Esophagus squamous epithelium (tissue), 5 donors: ENCODE measurements at regions not wholly inside any gene's neighbourhood (a gene's known extent, or its start where the extent isn't known, plus 50 kb on each side); places are given as distances from the start of the nearest gene placed in this dataset.
"Not testable (repeated sequence)": the region's sequence is repeated elsewhere in the genome, so short reads cannot be mapped to it uniquely, and the experiment has no call there.

Experiments used
- DNase-seq: peaks from one replicate; lab custom pipeline; 2025; lab: John Stamatoyannopoulos, UW
- H3K27ac ChIP-seq, 4 donors: fragments of 200-600 bp; sonication (generic); one replicate each; pipeline ENCODE4 v1.5.1; 2016 to 2019; ENCODE audit warnings: mild to moderate bottlenecking in 1 of 4
- H3K27me3 ChIP-seq, 4 donors: fragments of 200-600 bp; sonication (generic); 1 replicate in 3 of 4; 2 replicates in 1 of 4; pipeline versions ENCODE4 v1.5.1 to v1.6.0; 2017 to 2021; ENCODE audit warnings: antibody characterized with exemption in 1 of 4
- H3K36me3 ChIP-seq, 3 donors: fragments of 200-600 bp; sonication (generic); one replicate each; pipeline ENCODE4 v1.5.1; 2016 to 2019
- H3K4me1 ChIP-seq, 3 donors: fragments of 200-600 bp; sonication (generic); one replicate each; pipeline ENCODE4 v1.5.1; 2017 to 2019
- H3K4me3 ChIP-seq, 4 donors: fragments of 200-600 bp; sonication (generic); 1 replicate in 3 of 4; 2 replicates in 1 of 4; pipeline ENCODE4 v1.5.1; 2016 to 2019; ENCODE audit warnings: mild to moderate bottlenecking in 2 of 4, moderate library complexity in 1 of 4
- H3K9me3 ChIP-seq, 3 donors: fragments of 200-600 bp; sonication (generic); one replicate each; pipeline ENCODE4 v1.5.1; 2016 to 2019
- CTCF ChIP-seq, 6 experiments: fragments of 450-650 bp in 4 of 6; fragments of 200-600 bp in 2 of 6; sonication (generic) in 2 of 6; IDR thresholded peaks; one replicate each; pipeline ENCODE4 v1.5.1; 2016 to 2019; ENCODE audit warnings: antibody characterized with exemption in 6 of 6, mild to moderate bottlenecking in 4 of 6, moderate library complexity in 4 of 6
- POLR2A ChIP-seq, 4 donors: fragments of 450-650 bp; IDR thresholded peaks; one replicate each; pipeline ENCODE4 v1.6.1; 2017; ENCODE audit warnings: antibody characterized with exemption in 4 of 4, mild to moderate bottlenecking in 4 of 4, moderate library complexity in 3 of 4
- WGBS, 2 donors: methylation state at CpG; one replicate each; pipeline ENCODE4 v1.1.5; 2018; 5-methylcytosine and 5-hydroxymethylcytosine counted together
- intact Hi-C: fragments of 100-400 bp; cut with DNase I; formaldehyde crosslinking; loops from one replicate; pipeline ENCODE4 v1.15.0; 2022
- donor health status: DM: yes; HTN: yes; CAD: no.

DNA sequence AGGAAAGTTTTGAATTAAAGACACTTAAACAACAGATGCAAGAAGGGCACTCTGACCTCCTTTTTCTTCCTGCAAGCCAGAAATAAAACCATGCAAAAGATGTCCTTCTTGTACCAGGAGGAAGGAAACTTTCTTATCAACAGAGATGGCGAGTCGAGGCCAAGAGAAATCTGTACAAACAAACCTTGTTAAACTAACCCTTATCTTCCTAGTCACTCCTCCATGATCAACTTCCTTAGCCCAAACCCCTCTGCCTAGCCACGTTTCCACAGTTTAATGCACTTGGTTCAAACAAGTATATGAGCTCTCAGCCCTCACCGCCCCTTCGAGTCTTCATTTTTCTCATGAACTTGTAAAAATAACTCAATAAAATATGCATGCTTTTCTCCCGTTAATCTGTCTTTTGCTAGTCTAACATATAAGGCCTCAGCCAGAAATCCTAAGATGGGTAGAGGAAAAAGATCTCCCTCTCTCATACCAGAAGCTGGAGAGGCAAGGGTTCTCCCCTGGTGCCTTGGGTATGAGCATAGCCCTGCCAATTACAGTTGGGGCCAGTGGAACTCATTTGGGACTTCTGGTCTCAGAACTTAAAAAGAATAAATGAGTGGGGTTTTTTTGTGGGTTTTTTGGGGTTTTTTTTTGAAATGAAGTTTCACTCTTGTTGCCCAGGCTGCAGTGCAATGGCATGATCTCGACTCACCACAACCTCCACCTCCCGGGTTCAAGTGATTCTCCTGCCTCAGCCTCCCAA is 141.7 kb upstream of the SOD1 start:
- intact Hi-C loops = no loop called here
- TF ChIP-seq POLR2A (IDR thresholded peaks at IDR 0.05) = no peak
- no peak for TF ChIP-seq CTCF (IDR thresholded peaks at IDR 0.05)
- DNase-seq = no peak
- no peaks in the 10 kb centered on the region for H3K36me3 ChIP-seq
- no peaks in the 10 kb centered on the region for H3K9me3 ChIP-seq
- peaks cover 0 to 9% (median 0%) of the 10 kb centered on the region in 3 donors for H3K4me1 ChIP-seq
- WGBS, 2 donors = 71 to 82% methylated on average over 8 of the region's 8 CpGs
- no peak overlapping the region for H3K4me3 ChIP-seq
- H3K27me3 ChIP-seq = no peaks in the 10 kb centered on the region
- no peak overlapping the region for H3K27ac ChIP-seq

DNA sequence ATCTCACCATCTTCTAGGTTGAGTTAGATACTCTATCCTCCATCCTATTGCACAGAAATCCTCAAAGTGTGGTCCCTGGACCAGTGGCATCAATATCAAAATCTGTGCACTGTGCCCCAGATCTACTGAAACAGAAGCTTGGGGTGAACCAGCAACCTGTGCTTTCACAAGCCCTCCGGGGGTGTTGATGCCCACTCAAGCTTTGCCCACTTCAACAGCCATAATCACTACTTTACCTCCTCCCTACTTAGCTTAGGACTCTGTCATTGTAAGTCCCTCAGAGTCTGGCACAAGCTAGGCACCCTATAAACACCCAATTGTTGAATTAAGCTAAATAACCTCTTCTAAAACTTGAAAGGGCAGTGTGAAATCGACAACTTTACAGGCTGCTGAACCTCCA is 144.2 kb upstream of the SOD1 start:
- H3K27me3 ChIP-seq = no peaks in the 10 kb centered on the region
- 85% methylated on average over 2 of the region's 2 CpGs for WGBS, 2 donors

GRCh38 chr21:31514598-31514997 is 144.9 kb upstream of the SOD1 start:
- Histone ChIP-seq H3K9me3 (no peaks in the 10 kb centered on the region), H3K4me3 (no peak overlapping the region), H3K4me1 (peaks cover 0 to 15% (median 6%) of the 10 kb centered on the region in 3 donors), H3K36me3 (no peaks in the 10 kb centered on the region), H3K27me3 (no peaks in the 10 kb centered on the region), H3K27ac (no peak overlapping the region)
- DNase-seq = no peak
- WGBS, 2 donors = 38 to 54% methylated on average over 12 of the region's 12 CpGs
- TF ChIP-seq CTCF (IDR thresholded peaks at IDR 0.05) (peak in 3 of 6 experiments; percentile 8 to 47 (median 15)), POLR2A (IDR thresholded peaks at IDR 0.05) (no peak)
- intact Hi-C loops = no loop called here

More for the DNA sequence above, 144.2 kb upstream of the SOD1 start:
- Histone ChIP-seq H3K36me3 (no peaks in the 10 kb centered on the region), H3K4me1 (peaks cover 0 to 9% (median 0%) of the 10 kb centered on the region in 3 donors), H3K27ac (no peak overlapping the region), H3K9me3 (no peaks in the 10 kb centered on the region), H3K4me3 (no peak overlapping the region)
- intact Hi-C loops = no loop called here
- no peak for DNase-seq
- TF ChIP-seq CTCF (IDR thresholded peaks at IDR 0.05) = no peak
- no peak for TF ChIP-seq POLR2A (IDR thresholded peaks at IDR 0.05)

GRCh38 chr21:31513541-31513940 is 146.0 kb upstream of the SOD1 start:
- intact Hi-C loops, H3K27ac ChIP-seq, H3K36me3 ChIP-seq, DNase-seq, H3K4me3 ChIP-seq, H3K9me3 ChIP-seq, H3K27me3 ChIP-seq: not testable (repeated sequence)
- peaks cover 0 to 25% (median 9%) of the 10 kb centered on the region in 3 donors for H3K4me1 ChIP-seq
- 77 to 89% methylated on average over 4 to 5 of the region's 5 CpGs for WGBS, 2 donors

GRCh38 chr21:31511999-31512398 is 147.5 kb upstream of the SOD1 start:
- H3K4me3 ChIP-seq, H3K9me3 ChIP-seq, H3K36me3 ChIP-seq, intact Hi-C loops, DNase-seq, H3K27me3 ChIP-seq, H3K27ac ChIP-seq: not testable (repeated sequence)
- 75 to 83% methylated on average over 4 of the region's 4 CpGs for WGBS, 2 donors
- peaks cover 0 to 25% (median 9%) of the 10 kb centered on the region in 3 donors for H3K4me1 ChIP-seq

DNA sequence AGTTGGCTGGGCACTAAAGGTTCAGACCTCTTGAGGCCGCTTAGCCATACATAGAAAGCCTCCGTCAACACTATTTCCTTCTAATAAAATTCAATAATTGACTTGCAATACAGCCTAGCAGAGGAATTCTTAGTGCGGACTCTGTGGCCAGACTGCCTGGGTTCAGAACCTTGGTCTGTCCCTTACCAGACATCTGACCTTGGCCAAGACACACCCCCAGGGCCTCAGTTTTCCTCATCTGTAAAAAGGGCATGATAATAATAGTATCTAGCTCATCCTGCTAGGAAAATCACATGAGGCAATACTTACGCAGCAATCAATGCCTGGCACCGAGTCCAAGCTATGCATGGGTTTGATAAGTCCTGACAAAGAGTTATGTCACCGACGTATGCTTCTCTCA is 148.2 kb upstream of the SOD1 start:
- Histone ChIP-seq H3K4me1 (peaks cover 0 to 25% (median 9%) of the 10 kb centered on the region in 3 donors), H3K36me3 (no peaks in the 10 kb centered on the region), H3K27me3 (no peaks in the 10 kb centered on the region), H3K27ac (no peak overlapping the region), H3K9me3 (no peaks in the 10 kb centered on the region), H3K4me3 (no peak overlapping the region)
- intact Hi-C loops = no loop called here
- DNase-seq = no peak
- TF ChIP-seq POLR2A (IDR thresholded peaks at IDR 0.05) (no peak), CTCF (IDR thresholded peaks at IDR 0.05) (no peak)
- 98 to 100% methylated on average over 7 of the region's 7 CpGs for WGBS, 2 donors
